ENCODE measurements at regions not wholly inside any gene's neighbourhood (a gene's known extent, or its start where the extent isn't known, plus 50 kb on each side); places are given as distances from the start of the nearest gene placed in this dataset.

- no peak for TF ChIP-seq SMC3 (conservative IDR thresholded peaks at IDR 0.05; ENCODE audit: poor library complexity)
- TF ChIP-seq EP300 (conservative IDR thresholded peaks at IDR 0.05; ENCODE audit: poor library complexity, severe bottlenecking) = no peak
- TF ChIP-seq EZH2 (IDR thresholded peaks at IDR 0.05; ENCODE audit: borderline replicate concordance, insufficient read depth, low read length, poor library complexity, severe bottlenecking) = no peak
- TF ChIP-seq CTCF (IDR thresholded peaks at IDR 0.05; ENCODE audit: poor library complexity, severe bottlenecking) = no peak
Measured at GRCh38 chr5:74252044-74252443, 388.5 kb downstream of the ENC1 start.
